ENCODE measurements at regions not wholly inside any gene's neighbourhood (a gene's known extent, or its start where the extent isn't known, plus 50 kb on each side); places are given as distances from the start of the nearest gene placed in this dataset.

- TF ChIP-seq CTCF (IDR thresholded peaks at IDR 0.05 in 2 of 3, conservative IDR thresholded peaks at IDR 0.05 in 1 of 3; ENCODE audit: borderline replicate concordance in 1 of 3, insufficient read depth in 1 of 3, low read depth in 2 of 3, low read length in 2 of 3) (no peak), YY1 (IDR thresholded peaks at IDR 0.05; ENCODE audit: extremely low read depth, insufficient replicate concordance, low read depth, low read length) (no peak), POLR2AphosphoS5 (IDR thresholded peaks at IDR 0.05; ENCODE audit: low read depth, low read length) (no peak), ELF1 (IDR thresholded peaks at IDR 0.05; ENCODE audit: borderline replicate concordance, low read depth) (no peak), SRF (IDR thresholded peaks at IDR 0.05; ENCODE audit: low read depth) (no peak), RAD21 (IDR thresholded peaks at IDR 0.05; ENCODE audit: low read depth) (no peak), SIN3A (IDR thresholded peaks at IDR 0.05; ENCODE audit: low read depth) (no peak), SP1 (IDR thresholded peaks at IDR 0.05; ENCODE audit: low read depth) (no peak)
Observed at GRCh38 chr2:21939967-21940366, 816.2 kb downstream of the TDRD15 start.
